ENCODE measurements at regions not wholly inside any gene's neighbourhood (a gene's known extent, or its start where the extent isn't known, plus 50 kb on each side); places are given as distances from the start of the nearest gene placed in this dataset.
"Not testable (repeated sequence)": the region's sequence is repeated elsewhere in the genome, so short reads cannot be mapped to it uniquely, and the experiment has no call there.

GRCh38 chr2:198604599-198604998, 800.2 kb downstream of the PLCL1 start:
- DNase-seq = no peak

GRCh38 chr2:198602986-198603385, 798.6 kb downstream of the PLCL1 start:
- DNase-seq = not testable (repeated sequence)

GRCh38 chr2:198597648-198598047, 793.3 kb downstream of the PLCL1 start:
- DNase-seq = no peak

- DNase-seq = no peak
Measured at GRCh38 chr2:198596985-198597384, 792.6 kb downstream of the PLCL1 start.

- DNase-seq = no peak
Measured at GRCh38 chr2:198595721-198596120, 791.3 kb downstream of the PLCL1 start.

GRCh38 chr2:198591586-198591985, 787.2 kb downstream of the PLCL1 start:
- DNase-seq = no peak

GRCh38 chr2:198587741-198588140, 783.3 kb downstream of the PLCL1 start:
- DNase-seq = no peak

- no peak for DNase-seq
Measured at GRCh38 chr2:198587240-198587639, 782.8 kb downstream of the PLCL1 start.

- DNase-seq = no peak
Measured at GRCh38 chr2:198571393-198571792, 767.0 kb downstream of the PLCL1 start.

- no peak for DNase-seq
Measured at GRCh38 chr2:198558176-198558575, 753.8 kb downstream of the PLCL1 start.

GRCh38 chr2:198546122-198546521, 741.7 kb downstream of the PLCL1 start:
- no peak for DNase-seq

GRCh38 chr2:198545411-198545810, 741.0 kb downstream of the PLCL1 start:
- DNase-seq = no peak

- DNase-seq = no peak
Measured at GRCh38 chr2:198544461-198544860, 740.1 kb downstream of the PLCL1 start.

GRCh38 chr2:198534756-198535155, 730.4 kb downstream of the PLCL1 start:
- DNase-seq = no peak

- DNase-seq = no peak
Measured at GRCh38 chr2:198525211-198525969, 721.0 kb downstream of the PLCL1 start.

GRCh38 chr2:198523710-198524109, 719.3 kb downstream of the PLCL1 start:
- DNase-seq = no peak

- no peak for DNase-seq
Measured at GRCh38 chr2:198518935-198519334, 714.5 kb downstream of the PLCL1 start.

GRCh38 chr2:198517976-198518375, 713.6 kb downstream of the PLCL1 start:
- DNase-seq = no peak

- not testable (repeated sequence) for DNase-seq
Measured at GRCh38 chr2:198508610-198509009, 704.2 kb downstream of the PLCL1 start.

GRCh38 chr2:198499539-198499938, 695.1 kb downstream of the PLCL1 start:
- no peak for DNase-seq

GRCh38 chr2:198498516-198498915, 694.1 kb downstream of the PLCL1 start:
- no peak for DNase-seq

- DNase-seq = no peak
Measured at GRCh38 chr2:198498048-198498447, 693.7 kb downstream of the PLCL1 start.

GRCh38 chr2:198494931-198495330, 690.5 kb downstream of the PLCL1 start:
- no peak for DNase-seq

- DNase-seq = no peak
Measured at GRCh38 chr2:198490748-198491147, 686.4 kb downstream of the PLCL1 start.

GRCh38 chr2:198488964-198489363, 684.6 kb downstream of the PLCL1 start:
- DNase-seq = no peak

Measured in CD4-positive, alpha-beta T cell treated with Interleukin-12 subunit alpha and Interleukin-12 subunit beta, for 1 hour (primary cell).